Sigmoid colon (tissue), 6 donors: ENCODE measurements at regions not wholly inside any gene's neighbourhood (a gene's known extent, or its start where the extent isn't known, plus 50 kb on each side); places are given as distances from the start of the nearest gene placed in this dataset.

Source experiments
- DNase-seq: peaks from one replicate; pipeline ENCODE4 v3.0.0-alpha.2; 2019
- H3K27ac ChIP-seq, 4 donors: fragments of 200-600 bp; sonication (generic); one replicate each; pipeline ENCODE4 v1.5.1; 2016 to 2019; ENCODE audit warnings: mild to moderate bottlenecking in 1 of 4
- H3K27me3 ChIP-seq, 3 donors: fragments of 200-600 bp; sonication (generic); one replicate each; pipeline ENCODE4 v1.5.1; 2019; ENCODE audit warnings: mild to moderate bottlenecking in 1 of 3
- H3K36me3 ChIP-seq, 4 donors: fragments of 200-600 bp; sonication (generic); one replicate each; pipeline ENCODE4 v1.5.1; 2016 to 2019
- H3K4me1 ChIP-seq, 4 donors: fragments of 200-600 bp; sonication (generic); one replicate each; pipeline ENCODE4 v1.5.1; 2017 to 2019
- H3K4me3 ChIP-seq, 4 donors: fragments of 200-600 bp; sonication (generic); one replicate each; pipeline ENCODE4 v1.5.1; 2017 to 2019; ENCODE audit warnings: mild to moderate bottlenecking in 2 of 4, moderate library complexity in 1 of 4
- H3K9me3 ChIP-seq, 4 donors: fragments of 200-600 bp in 3 of 4; sonication (generic) in 3 of 4; one replicate each; pipeline versions ENCODE4 v1.5.1 to v1.6.1; 2013 to 2019
- EP300 ChIP-seq, 4 donors: sonication (generic); formaldehyde crosslinking; IDR thresholded peaks; one replicate each; pipeline ENCODE4 v1.6.1; 2017; ENCODE audit warnings: antibody characterized with exemption in 4 of 4
- POLR2A ChIP-seq, 2 donors: fragments of 450-650 bp; IDR thresholded peaks; one replicate each; pipeline ENCODE4 v1.6.1; 2016; ENCODE audit warnings: antibody characterized with exemption in 2 of 2, mild to moderate bottlenecking in 2 of 2, moderate library complexity in 2 of 2
- POLR2AphosphoS5 ChIP-seq, 4 donors: sonication (generic); formaldehyde crosslinking; IDR thresholded peaks; one replicate each; pipeline ENCODE4 v1.6.1; 2017; ENCODE audit warnings: antibody characterized with exemption in 4 of 4
- WGBS, 2 donors: extraction: QIAGEN DNeasy Blood & Tissue Kit; methylation state at CpG; one replicate each; pipeline ENCODE4 v1.1.7; 2013; 5-methylcytosine and 5-hydroxymethylcytosine counted together
- intact Hi-C: fragments of 100-400 bp; cut with DNase I; formaldehyde crosslinking; loops from one replicate; pipeline ENCODE4 v1.15.1; 2023
- TF ChIP-seq, protein P1 (sequence below), 4 experiments: fragments of 450-650 bp in 3 of 4; fragments of 200-600 bp in 1 of 4; IDR thresholded peaks; one replicate each; pipeline ENCODE4 v1.5.1; 2016 to 2019; ENCODE audit warnings: antibody characterized with exemption in 4 of 4, mild to moderate bottlenecking in 3 of 4, moderate library complexity in 2 of 4
- donor health status: healthy with polysubstance abuse.
- donor health status: healthy.

DNA sequence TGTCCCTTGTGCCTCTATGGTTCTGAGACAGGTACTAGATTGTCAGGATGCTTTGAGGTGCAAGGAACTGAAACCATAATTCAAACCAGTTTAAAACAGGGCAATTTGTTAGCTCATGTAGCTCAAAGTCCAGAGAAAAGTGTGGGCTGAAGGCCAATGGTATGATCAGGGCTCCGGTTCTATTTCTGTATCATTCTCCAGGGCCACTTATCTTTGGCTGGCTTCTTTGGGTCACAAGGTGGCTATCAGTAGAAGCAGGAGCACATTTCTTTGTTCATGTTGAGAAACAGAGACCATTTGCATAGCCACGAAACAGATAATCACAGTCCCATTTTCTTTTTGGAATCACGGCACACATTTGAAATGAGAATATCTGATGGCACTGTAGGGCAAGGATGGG, 294.9 kb downstream of the ETNK1 start:
- no peaks in the 10 kb centered on the region for H3K36me3 ChIP-seq
- no peaks in the 10 kb centered on the region for H3K9me3 ChIP-seq
- no peak overlapping the region for H3K4me3 ChIP-seq
- no peak for DNase-seq
- TF ChIP-seq POLR2AphosphoS5 (IDR thresholded peaks at IDR 0.05) = no peak
- TF ChIP-seq, protein P1, sequence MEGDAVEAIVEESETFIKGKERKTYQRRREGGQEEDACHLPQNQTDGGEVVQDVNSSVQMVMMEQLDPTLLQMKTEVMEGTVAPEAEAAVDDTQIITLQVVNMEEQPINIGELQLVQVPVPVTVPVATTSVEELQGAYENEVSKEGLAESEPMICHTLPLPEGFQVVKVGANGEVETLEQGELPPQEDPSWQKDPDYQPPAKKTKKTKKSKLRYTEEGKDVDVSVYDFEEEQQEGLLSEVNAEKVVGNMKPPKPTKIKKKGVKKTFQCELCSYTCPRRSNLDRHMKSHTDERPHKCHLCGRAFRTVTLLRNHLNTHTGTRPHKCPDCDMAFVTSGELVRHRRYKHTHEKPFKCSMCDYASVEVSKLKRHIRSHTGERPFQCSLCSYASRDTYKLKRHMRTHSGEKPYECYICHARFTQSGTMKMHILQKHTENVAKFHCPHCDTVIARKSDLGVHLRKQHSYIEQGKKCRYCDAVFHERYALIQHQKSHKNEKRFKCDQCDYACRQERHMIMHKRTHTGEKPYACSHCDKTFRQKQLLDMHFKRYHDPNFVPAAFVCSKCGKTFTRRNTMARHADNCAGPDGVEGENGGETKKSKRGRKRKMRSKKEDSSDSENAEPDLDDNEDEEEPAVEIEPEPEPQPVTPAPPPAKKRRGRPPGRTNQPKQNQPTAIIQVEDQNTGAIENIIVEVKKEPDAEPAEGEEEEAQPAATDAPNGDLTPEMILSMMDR (IDR thresholded peaks at IDR 0.05) = no peak
- TF ChIP-seq EP300 (IDR thresholded peaks at IDR 0.05) = no peak
- no peak for TF ChIP-seq POLR2A (IDR thresholded peaks at IDR 0.05)
- 49 to 84% methylated on average over 3 of the region's 3 CpGs for WGBS, 2 donors
- no peaks in the 10 kb centered on the region for H3K27me3 ChIP-seq
- intact Hi-C loops = no loop called here
- no peak overlapping the region for H3K27ac ChIP-seq
- no peaks in the 10 kb centered on the region for H3K4me1 ChIP-seq

DNA sequence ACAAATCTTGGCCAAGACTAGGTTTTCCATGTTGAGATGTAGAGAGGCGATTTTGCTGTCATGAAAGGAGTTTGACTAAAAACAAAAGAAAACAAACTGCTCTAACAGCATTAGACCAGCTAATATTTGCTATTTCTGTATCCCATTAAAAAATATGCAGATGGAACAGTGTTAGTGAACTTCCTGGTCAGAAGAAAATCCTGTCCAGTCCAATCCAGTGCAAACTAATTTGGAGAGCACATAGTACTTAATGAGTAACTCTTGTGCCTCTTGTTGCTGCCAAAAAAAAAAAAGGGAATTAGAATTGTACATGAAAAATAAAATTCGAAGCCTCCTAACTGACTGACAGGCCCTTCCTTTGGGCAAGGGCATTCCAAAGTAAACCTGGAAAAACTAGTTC, 298.8 kb downstream of the ETNK1 start:
- no peaks in the 10 kb centered on the region for H3K27me3 ChIP-seq
- no peak overlapping the region for H3K27ac ChIP-seq
- 77% methylated on average over 2 of the region's 2 CpGs for WGBS, 2 donors
- TF ChIP-seq, protein P1 (IDR thresholded peaks at IDR 0.05) = no peak
- TF ChIP-seq POLR2A (IDR thresholded peaks at IDR 0.05) (no peak), EP300 (IDR thresholded peaks at IDR 0.05) (no peak), POLR2AphosphoS5 (IDR thresholded peaks at IDR 0.05) (no peak)
- intact Hi-C loops = no loop called here
- no peaks in the 10 kb centered on the region for H3K36me3 ChIP-seq
- H3K4me3 ChIP-seq = no peak overlapping the region
- no peaks in the 10 kb centered on the region for H3K9me3 ChIP-seq
- H3K4me1 ChIP-seq = no peaks in the 10 kb centered on the region
- no peak for DNase-seq

DNA sequence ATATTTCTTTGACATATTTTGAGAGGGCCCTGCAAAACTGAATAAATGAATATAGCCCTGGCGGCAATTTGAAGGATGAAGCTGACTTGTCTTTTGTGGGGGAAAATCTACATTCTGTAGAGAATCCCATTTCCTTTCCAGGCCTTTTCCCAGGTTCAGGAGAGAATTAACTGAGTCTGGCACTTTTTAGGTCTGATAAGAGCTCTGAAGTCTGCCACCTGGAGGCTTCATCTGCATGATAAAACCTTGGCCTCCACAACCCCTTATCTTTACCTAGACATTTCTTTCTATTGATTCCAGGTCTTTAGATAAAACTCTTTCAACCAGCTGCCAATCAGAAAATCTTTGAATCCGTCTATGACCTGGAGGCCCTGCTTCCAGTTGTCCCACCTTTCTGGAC, 299.4 kb downstream of the ETNK1 start:
- DNase-seq = no peak
- no peaks in the 10 kb centered on the region for H3K27me3 ChIP-seq
- no peak overlapping the region for H3K4me3 ChIP-seq
- TF ChIP-seq POLR2AphosphoS5 (IDR thresholded peaks at IDR 0.05) (no peak), EP300 (IDR thresholded peaks at IDR 0.05) (no peak), POLR2A (IDR thresholded peaks at IDR 0.05) (no peak)
- TF ChIP-seq, protein P1 (IDR thresholded peaks at IDR 0.05) = no peak
- H3K9me3 ChIP-seq = no peaks in the 10 kb centered on the region
- intact Hi-C loops = no loop called here
- 95 to 96% methylated on average over 2 of the region's 2 CpGs for WGBS, 2 donors
- no peaks in the 10 kb centered on the region for H3K36me3 ChIP-seq
- no peak overlapping the region for H3K27ac ChIP-seq
- no peaks in the 10 kb centered on the region for H3K4me1 ChIP-seq

DNA sequence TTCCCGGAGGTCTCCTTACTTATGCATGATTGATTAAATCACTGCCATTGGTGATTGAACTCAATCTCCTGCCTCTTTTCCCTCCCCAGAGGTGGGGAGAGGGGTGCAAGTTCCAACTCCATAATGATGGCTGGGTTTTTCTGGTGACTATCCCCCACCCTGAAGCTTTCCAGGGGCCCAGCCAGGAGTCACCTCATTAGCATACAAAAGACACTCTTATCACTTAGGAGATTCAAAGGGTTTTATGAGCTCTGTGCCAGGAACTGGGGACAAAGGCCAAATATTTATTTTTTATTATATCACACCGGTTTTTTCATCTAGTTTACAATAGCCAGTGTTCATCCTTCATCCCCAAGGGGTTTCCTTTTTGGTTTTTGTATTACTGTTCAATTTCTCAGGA, 300.7 kb downstream of the ETNK1 start:
- H3K4me1 ChIP-seq = no peaks in the 10 kb centered on the region
- no peaks in the 10 kb centered on the region for H3K27me3 ChIP-seq
- WGBS, 2 donors = 27 to 57% methylated on average over 2 of the region's 2 CpGs
- intact Hi-C loops = no loop called here
- no peak overlapping the region for H3K27ac ChIP-seq
- no peak overlapping the region for H3K4me3 ChIP-seq
- TF ChIP-seq POLR2A (IDR thresholded peaks at IDR 0.05) (no peak), EP300 (IDR thresholded peaks at IDR 0.05) (no peak)
- no peaks in the 10 kb centered on the region for H3K36me3 ChIP-seq
- DNase-seq = no peak
- H3K9me3 ChIP-seq = no peaks in the 10 kb centered on the region

DNA sequence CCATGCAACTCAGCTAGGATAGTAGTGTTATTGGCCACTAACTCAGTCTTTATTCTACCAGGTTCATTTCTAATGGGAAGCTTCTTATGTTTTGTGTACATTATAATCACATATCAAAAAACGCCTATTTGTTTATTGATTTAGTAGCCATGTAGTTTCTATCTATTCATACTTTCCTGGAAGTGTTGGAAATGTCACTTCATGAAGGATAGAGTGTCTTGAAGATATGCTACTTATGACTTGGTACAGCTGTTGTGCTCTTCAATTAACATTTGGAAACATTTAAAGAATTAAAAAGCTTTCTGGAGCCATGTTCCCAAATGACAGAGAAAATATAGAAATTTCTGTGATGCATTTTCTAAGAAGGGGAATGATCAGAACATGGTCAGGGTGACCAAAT, 307.5 kb downstream of the ETNK1 start:
- DNase-seq = no peak
- WGBS, 2 donors = 74 to 75% methylated on average over 1 of the region's 1 CpG
- Histone ChIP-seq H3K4me3 (no peak overlapping the region), H3K36me3 (no peaks in the 10 kb centered on the region), H3K27ac (no peak overlapping the region), H3K27me3 (no peaks in the 10 kb centered on the region), H3K9me3 (no peaks in the 10 kb centered on the region), H3K4me1 (no peaks in the 10 kb centered on the region)
- intact Hi-C loops = no loop called here
- TF ChIP-seq POLR2AphosphoS5 (IDR thresholded peaks at IDR 0.05) (no peak), POLR2A (IDR thresholded peaks at IDR 0.05) (no peak), EP300 (IDR thresholded peaks at IDR 0.05) (no peak)
- TF ChIP-seq, protein P1 (IDR thresholded peaks at IDR 0.05) = no peak
